GM12878 (cell line): ENCODE measurements at regions not wholly inside any gene's neighbourhood (a gene's known extent, or its start where the extent isn't known, plus 50 kb on each side); places are given as distances from the start of the nearest gene placed in this dataset.

Experiments used
- BACH1 ChIP-seq: fragments of 450-650 bp; IDR thresholded peaks from 2 replicates; pipeline ENCODE4 v1.6.1; 2017; ENCODE audit warnings: mild to moderate bottlenecking, borderline replicate concordance
- BCL11A ChIP-seq: IDR thresholded peaks from 2 replicates; pipeline ENCODE4 v1.6.1; 2011; ENCODE audit warnings: low read depth, low read length
- E4F1 ChIP-seq: fragments of 450-650 bp; IDR thresholded peaks from 2 replicates; pipeline ENCODE4 v1.6.1; 2018; ENCODE audit warnings: borderline replicate concordance, mild to moderate bottlenecking; ENCODE audit not compliant: partially characterized antibody
- ETV6 ChIP-seq, 2 experiments: fragments of 450-650 bp in 1 of 2; IDR thresholded peaks in 1 of 2; conservative IDR thresholded peaks in 1 of 2; 2 replicates each; pipeline ENCODE4 v1.6.1; 2014; ENCODE audit warnings: antibody characterized with exemption in 1 of 2, borderline replicate concordance in 1 of 2, low read depth in 1 of 2, mild to moderate bottlenecking in 1 of 2, moderate library complexity in 1 of 2
- FOXK2 ChIP-seq: fragments of 450-650 bp; IDR thresholded peaks from 2 replicates; pipeline ENCODE4 v1.6.1; 2017; ENCODE audit warnings: mild to moderate bottlenecking, moderate library complexity
- HDAC6 ChIP-seq: fragments of 200-600 bp; sonication (generic); IDR thresholded peaks from one replicate; pipeline ENCODE4 v1.8.0; 2017; ENCODE audit warnings: antibody characterized with exemption; ENCODE audit not compliant: unreplicated experiment
- JUNB ChIP-seq: IDR thresholded peaks from 2 replicates; pipeline ENCODE4 v1.6.1; 2016; ENCODE audit warnings: antibody characterized with exemption, mild to moderate bottlenecking
- MLLT1 ChIP-seq: fragments of 450-650 bp; IDR thresholded peaks from 2 replicates; pipeline ENCODE4 v1.6.1; 2016; ENCODE audit warnings: mild to moderate bottlenecking
- MXI1 ChIP-seq: fragments of 150-350 bp; IDR thresholded peaks from 2 replicates; pipeline ENCODE4 v1.6.1; 2011; ENCODE audit warnings: low read depth, mild to moderate bottlenecking, inconsistent platforms, low read length, improper control_type of control experiment
- MYB ChIP-seq: fragments of 150-350 bp; IDR thresholded peaks from 2 replicates; pipeline ENCODE4 v1.6.1; 2014; ENCODE audit warnings: mild to moderate bottlenecking, low read depth, low read length, borderline replicate concordance
- NKRF ChIP-seq: fragments of 450-650 bp; conservative IDR thresholded peaks from 2 replicates; pipeline ENCODE4 v1.6.1; 2017; ENCODE audit warnings: mild to moderate bottlenecking, moderate library complexity
- NRF1 ChIP-seq: conservative IDR thresholded peaks from 2 replicates; pipeline ENCODE4 v1.6.1; 2011; ENCODE audit warnings: mild to moderate bottlenecking, low read depth, low read length, improper control_type of control experiment
- SMAD1 ChIP-seq: fragments of 450-650 bp; IDR thresholded peaks from 2 replicates; pipeline ENCODE4 v1.6.1; 2018; ENCODE audit warnings: mild to moderate bottlenecking, low read depth; ENCODE audit not compliant: partially characterized antibody
- SMAD5 ChIP-seq: IDR thresholded peaks from 2 replicates; pipeline ENCODE4 v1.6.1; 2016; ENCODE audit warnings: antibody characterized with exemption, low read depth
- SMC3 ChIP-seq: IDR thresholded peaks from 2 replicates; pipeline ENCODE4 v1.6.1; 2011; ENCODE audit warnings: low read length, improper control_type of control experiment, borderline replicate concordance
- STAT3 ChIP-seq: IDR thresholded peaks from 2 replicates; pipeline ENCODE4 v1.6.1; 2011; ENCODE audit warnings: low read depth, low read length, improper control_type of control experiment
- SUPT20H ChIP-seq: IDR thresholded peaks from 2 replicates; pipeline ENCODE4 v1.6.1; 2011; ENCODE audit warnings: low read depth, mild to moderate bottlenecking, low read length, moderate library complexity, borderline replicate concordance; ENCODE audit not compliant: control insufficient read depth
- TCF7 ChIP-seq: IDR thresholded peaks from 2 replicates; pipeline ENCODE4 v1.6.1; 2014; ENCODE audit warnings: antibody characterized with exemption, borderline replicate concordance
- ZNF24 ChIP-seq: fragments of 450-650 bp; IDR thresholded peaks from 2 replicates; pipeline ENCODE4 v1.6.1; 2017; ENCODE audit warnings: antibody characterized with exemption, mild to moderate bottlenecking
- TF ChIP-seq, protein P1 (sequence below): IDR thresholded peaks from 2 replicates; pipeline ENCODE4 v1.6.1; 2012; ENCODE audit warnings: low read depth, low read length, improper control_type of control experiment
- TF ChIP-seq, protein P2 (sequence below): fragments of 450-650 bp; IDR thresholded peaks from 2 replicates; pipeline ENCODE4 v1.6.1; 2017; ENCODE audit warnings: borderline replicate concordance

DNA sequence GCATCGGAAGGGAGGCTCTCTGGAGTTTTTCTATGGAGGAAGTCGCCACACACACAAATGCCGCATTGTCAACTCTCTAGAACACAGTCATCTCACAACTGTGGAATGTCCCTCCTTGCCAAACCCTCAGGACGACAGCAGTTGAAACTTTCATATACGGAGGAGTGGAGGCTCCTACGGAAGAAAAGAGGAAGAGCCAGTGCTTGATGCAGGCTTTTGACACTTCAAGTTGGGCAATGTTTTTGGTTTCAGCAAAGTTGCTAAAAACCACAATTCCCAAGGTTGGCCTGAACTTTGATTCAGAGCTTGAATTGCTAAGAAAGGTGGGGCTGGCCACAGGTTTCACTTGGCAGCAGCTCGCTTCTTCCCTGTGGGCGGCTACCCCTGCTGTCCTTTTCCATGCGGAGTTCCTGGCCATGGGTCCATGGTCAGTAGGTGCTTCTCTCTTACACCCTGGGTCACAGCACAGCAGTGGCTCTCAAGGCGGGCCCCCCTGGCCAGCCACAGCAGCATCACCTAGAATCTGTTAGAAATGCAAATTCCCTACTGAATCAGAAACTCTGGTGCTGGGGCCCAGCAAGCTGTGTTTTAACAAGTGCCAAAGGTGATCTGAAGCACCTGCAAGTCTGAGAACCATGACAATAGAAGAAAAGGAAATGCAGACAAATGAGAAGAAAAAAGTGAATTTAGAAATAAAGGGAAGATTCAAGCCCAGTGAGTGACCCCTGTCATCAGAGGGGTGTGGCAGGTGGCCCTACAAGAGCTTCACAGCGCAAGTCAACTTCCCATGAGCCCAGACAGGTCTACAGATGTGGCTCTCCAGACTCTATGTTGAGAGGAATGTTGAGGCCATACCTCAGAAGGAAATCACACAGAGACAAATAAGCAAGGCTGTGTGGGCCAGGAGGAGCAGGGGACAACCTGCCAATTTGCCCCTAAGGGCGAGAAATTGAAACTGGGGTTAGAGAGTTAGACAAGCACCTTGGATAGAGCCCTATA lies 856.4 kb downstream of the RNF144A start (continued):
- no peak; the same call in 1 of the 2 replicates for TF ChIP-seq STAT3
- TF ChIP-seq HDAC6: no peak
- TF ChIP-seq NRF1: no peak
- TF ChIP-seq, protein P1, sequence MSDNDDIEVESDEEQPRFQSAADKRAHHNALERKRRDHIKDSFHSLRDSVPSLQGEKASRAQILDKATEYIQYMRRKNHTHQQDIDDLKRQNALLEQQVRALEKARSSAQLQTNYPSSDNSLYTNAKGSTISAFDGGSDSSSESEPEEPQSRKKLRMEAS: no peak
- TF ChIP-seq MXI1: peak; percentile 59; the same call in 1 of the 2 replicates
- peak; percentile 53; the same call in 1 of the 2 replicates for TF ChIP-seq TCF7
- TF ChIP-seq ETV6 (conservative IDR thresholded peaks at IDR 0.05 in 1 of 2, IDR thresholded peaks at IDR 0.05 in 1 of 2; ENCODE audit: borderline replicate concordance in 1 of 2, low read depth in 1 of 2): peak in 1 of 2 experiments; percentile 90; a peak in 2 of 4 replicates
- TF ChIP-seq E4F1: no peak
- TF ChIP-seq MYB: 0 out of 2 replicates have a peak, but pooled peaks have one; percentile 17
- TF ChIP-seq BACH1: peak; percentile 82
- TF ChIP-seq FOXK2: no peak
- peak; percentile 89 for TF ChIP-seq JUNB
- TF ChIP-seq ZNF24: peak; percentile 71
- peak; percentile 79 for TF ChIP-seq SMAD1
- TF ChIP-seq, protein P2, sequence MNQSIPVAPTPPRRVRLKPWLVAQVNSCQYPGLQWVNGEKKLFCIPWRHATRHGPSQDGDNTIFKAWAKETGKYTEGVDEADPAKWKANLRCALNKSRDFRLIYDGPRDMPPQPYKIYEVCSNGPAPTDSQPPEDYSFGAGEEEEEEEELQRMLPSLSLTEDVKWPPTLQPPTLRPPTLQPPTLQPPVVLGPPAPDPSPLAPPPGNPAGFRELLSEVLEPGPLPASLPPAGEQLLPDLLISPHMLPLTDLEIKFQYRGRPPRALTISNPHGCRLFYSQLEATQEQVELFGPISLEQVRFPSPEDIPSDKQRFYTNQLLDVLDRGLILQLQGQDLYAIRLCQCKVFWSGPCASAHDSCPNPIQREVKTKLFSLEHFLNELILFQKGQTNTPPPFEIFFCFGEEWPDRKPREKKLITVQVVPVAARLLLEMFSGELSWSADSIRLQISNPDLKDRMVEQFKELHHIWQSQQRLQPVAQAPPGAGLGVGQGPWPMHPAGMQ: no peak
- peak; percentile 91 for TF ChIP-seq MLLT1
- no peak for TF ChIP-seq SUPT20H
- no peak for TF ChIP-seq SMAD5
- 0 out of 2 replicates have a peak, but pooled peaks have one; percentile 13 for TF ChIP-seq SMC3
- peak; percentile 61 for TF ChIP-seq NKRF
- peak; percentile 97 for TF ChIP-seq BCL11A
